Effector CD8-positive, alpha-beta T cell (primary cell): ENCODE measurements at regions not wholly inside any gene's neighbourhood (a gene's known extent, or its start where the extent isn't known, plus 50 kb on each side); places are given as distances from the start of the nearest gene placed in this dataset.

ENCODE experiments used
- DNase-seq: peaks from one replicate; lab custom pipeline; 2025; lab: John Stamatoyannopoulos, UW

GRCh38 chr15:85976986-85977385 is 102.7 kb upstream of the AGBL1 start:
- DNase-seq: no peak

GRCh38 chr15:85977586-85977985 is 102.1 kb upstream of the AGBL1 start:
- no peak for DNase-seq

- DNase-seq: no peak
These were observed 99.7 kb upstream of the AGBL1 start for GRCh38 chr15:85979929-85980328.

GRCh38 chr15:85980946-85981345 is 98.7 kb upstream of the AGBL1 start:
- no peak for DNase-seq

- no peak for DNase-seq
These were observed 95.4 kb upstream of the AGBL1 start for GRCh38 chr15:85984241-85984640.

- DNase-seq: no peak
These were observed 93.6 kb upstream of the AGBL1 start for GRCh38 chr15:85986116-85986515.

GRCh38 chr15:85986741-85987140 is 92.9 kb upstream of the AGBL1 start:
- DNase-seq: no peak

- DNase-seq: no peak
These were observed 90.9 kb upstream of the AGBL1 start for GRCh38 chr15:85988741-85989140.

GRCh38 chr15:85992224-85992623 is 87.4 kb upstream of the AGBL1 start:
- DNase-seq: no peak

- no peak for DNase-seq
These were observed 86.6 kb upstream of the AGBL1 start for GRCh38 chr15:85993116-85993515.

- no peak for DNase-seq
These were observed 82.1 kb upstream of the AGBL1 start for GRCh38 chr15:85997618-85998017.

- no peak for DNase-seq
These were observed 80.0 kb upstream of the AGBL1 start for GRCh38 chr15:85999658-86000057.

- DNase-seq: no peak
These were observed 78.5 kb upstream of the AGBL1 start for GRCh38 chr15:86001200-86001599.

GRCh38 chr15:86002444-86002843 is 77.2 kb upstream of the AGBL1 start:
- DNase-seq: no peak

- no peak for DNase-seq
These were observed 75.6 kb upstream of the AGBL1 start for GRCh38 chr15:86004061-86004460.

- no peak for DNase-seq
These were observed 73.1 kb upstream of the AGBL1 start for GRCh38 chr15:86006546-86006945.

- DNase-seq: no peak
These were observed 69.9 kb upstream of the AGBL1 start for GRCh38 chr15:86009727-86010126.

GRCh38 chr15:86010398-86010797 is 69.3 kb upstream of the AGBL1 start:
- DNase-seq: no peak

GRCh38 chr15:86010891-86011290 is 68.8 kb upstream of the AGBL1 start:
- DNase-seq: no peak

- no peak for DNase-seq
These were observed 65.7 kb upstream of the AGBL1 start for GRCh38 chr15:86014016-86014415.

- DNase-seq: no peak
These were observed 62.9 kb upstream of the AGBL1 start for GRCh38 chr15:86016750-86017149.

- DNase-seq: no peak
These were observed 61.0 kb upstream of the AGBL1 start for GRCh38 chr15:86018679-86019078.

- no peak for DNase-seq
These were observed 58.1 kb upstream of the AGBL1 start for GRCh38 chr15:86021281-86022264.

GRCh38 chr15:86028961-86029360 is 50.7 kb upstream of the AGBL1 start:
- no peak for DNase-seq
